ENCODE measurements at regions not wholly inside any gene's neighbourhood (a gene's known extent, or its start where the extent isn't known, plus 50 kb on each side); places are given as distances from the start of the nearest gene placed in this dataset.
"Not testable (repeated sequence)": the region's sequence is repeated elsewhere in the genome, so short reads cannot be mapped to it uniquely, and the experiment has no call there.

DNA sequence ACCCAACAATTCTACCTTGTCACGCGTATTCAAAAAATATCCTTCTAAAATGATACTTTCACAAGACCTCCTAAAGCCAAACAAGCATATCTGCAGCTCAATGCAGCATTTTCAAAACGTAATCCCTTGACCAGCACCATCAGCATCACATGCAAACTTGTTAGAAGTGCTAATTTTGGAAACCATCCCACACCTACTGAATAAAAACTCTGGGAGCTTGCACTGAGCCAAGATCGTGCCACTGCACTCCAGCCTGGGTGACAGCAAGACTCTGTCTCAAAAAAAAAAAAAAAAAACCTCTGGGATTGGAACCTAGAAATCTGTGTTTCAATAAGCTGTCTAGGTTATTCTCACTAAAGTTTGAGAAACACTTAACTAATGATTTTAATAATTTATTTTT lies 223.3 kb upstream of the CCDC54 start:
- no peak overlapping the region for H3K27ac Mint-ChIP-seq
- ChIA-PET POLR2A (no interaction called here), CTCF (no interaction called here)

GRCh38 chr3:107172411-107172810 lies 204.8 kb upstream of the CCDC54 start:
- ChIA-PET CTCF (no interaction called here), POLR2A (no interaction called here)
- peaks cover 3% of the 10 kb centered on the region for H3K27me3 Mint-ChIP-seq
- H3K4me3 Mint-ChIP-seq = no peak overlapping the region
- H3K27ac Mint-ChIP-seq = no peak overlapping the region
- H3K4me1 Mint-ChIP-seq = no peaks in the 10 kb centered on the region
- no peak for DNase-seq
- peaks cover 2% of the 10 kb centered on the region for H3K9me3 Mint-ChIP-seq
- no peaks in the 10 kb centered on the region for H3K36me3 Mint-ChIP-seq (ENCODE audit: low read depth)

More for the DNA sequence above, 223.3 kb upstream of the CCDC54 start:
- H3K36me3 Mint-ChIP-seq (ENCODE audit: low read depth) = no peaks in the 10 kb centered on the region
- DNase-seq = no peak
- H3K4me3 Mint-ChIP-seq = no peak overlapping the region
- no peaks in the 10 kb centered on the region for H3K4me1 Mint-ChIP-seq
- peaks cover 12% of the 10 kb centered on the region for H3K9me3 Mint-ChIP-seq
- H3K27me3 Mint-ChIP-seq = no peaks in the 10 kb centered on the region

DNA sequence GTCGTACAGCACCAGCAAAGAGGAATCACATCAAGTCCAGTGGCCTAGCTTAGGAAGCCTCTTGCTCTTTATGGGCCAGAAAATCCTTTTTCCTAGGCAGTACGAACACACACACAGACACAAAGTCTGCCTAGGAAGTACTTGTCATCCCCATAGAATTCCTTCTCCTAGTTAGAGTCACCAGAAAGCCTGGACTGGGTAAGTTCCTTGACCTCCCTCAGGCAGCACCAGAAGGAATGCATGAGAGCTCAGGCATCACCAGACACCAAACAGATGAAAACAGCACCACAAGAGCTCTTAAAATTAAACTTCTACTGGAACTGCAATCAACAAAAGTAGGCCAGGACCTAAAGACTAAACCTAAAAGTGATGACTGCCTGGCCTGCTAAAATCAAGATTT lies 192.9 kb upstream of the CCDC54 start:
- no peaks in the 10 kb centered on the region for H3K36me3 Mint-ChIP-seq (ENCODE audit: low read depth)
- CTCF ChIA-PET = no interaction called here
- no peak overlapping the region for H3K27ac Mint-ChIP-seq
- no peak overlapping the region for H3K4me3 Mint-ChIP-seq
- H3K27me3 Mint-ChIP-seq = peaks cover 2% of the 10 kb centered on the region
- POLR2A ChIA-PET = no interaction called here
- no peak for DNase-seq
- H3K9me3 Mint-ChIP-seq = no peaks in the 10 kb centered on the region
- H3K4me1 Mint-ChIP-seq = no peaks in the 10 kb centered on the region

GRCh38 chr3:107188262-107188661 lies 189.0 kb upstream of the CCDC54 start:
- POLR2A ChIA-PET = no interaction called here
- Mint-ChIP-seq H3K27me3 (peaks cover 2% of the 10 kb centered on the region), H3K4me3 (no peak overlapping the region), H3K9me3 (no peaks in the 10 kb centered on the region), H3K27ac (no peak overlapping the region), H3K36me3 (ENCODE audit: low read depth) (no peaks in the 10 kb centered on the region), H3K4me1 (no peaks in the 10 kb centered on the region)
- DNase-seq = no peak
- CTCF ChIA-PET = no interaction called here

- Mint-ChIP-seq H3K27me3 (peaks cover 2% of the 10 kb centered on the region), H3K4me3 (no peak overlapping the region), H3K9me3 (no peaks in the 10 kb centered on the region), H3K27ac (no peak overlapping the region), H3K36me3 (ENCODE audit: low read depth) (no peaks in the 10 kb centered on the region), H3K4me1 (no peaks in the 10 kb centered on the region)
- DNase-seq = no peak
- POLR2A ChIA-PET = no interaction called here
- CTCF ChIA-PET = no interaction called here
Measured at GRCh38 chr3:107189158-107189791, 188.0 kb upstream of the CCDC54 start.

GRCh38 chr3:107193116-107193515 lies 184.1 kb upstream of the CCDC54 start:
- no peak for DNase-seq
- Mint-ChIP-seq H3K4me1 (no peaks in the 10 kb centered on the region), H3K36me3 (ENCODE audit: low read depth) (no peaks in the 10 kb centered on the region), H3K9me3 (no peaks in the 10 kb centered on the region), H3K27ac (no peak overlapping the region), H3K27me3 (peaks cover 14% of the 10 kb centered on the region), H3K4me3 (no peak overlapping the region)
- POLR2A ChIA-PET = no interaction called here
- CTCF ChIA-PET = interaction anchor here (0.7 kb wide), 1 partner anchor 236 kb away, joined by 3 read pairs; no protein-coding TSS in a partner anchor

DNA sequence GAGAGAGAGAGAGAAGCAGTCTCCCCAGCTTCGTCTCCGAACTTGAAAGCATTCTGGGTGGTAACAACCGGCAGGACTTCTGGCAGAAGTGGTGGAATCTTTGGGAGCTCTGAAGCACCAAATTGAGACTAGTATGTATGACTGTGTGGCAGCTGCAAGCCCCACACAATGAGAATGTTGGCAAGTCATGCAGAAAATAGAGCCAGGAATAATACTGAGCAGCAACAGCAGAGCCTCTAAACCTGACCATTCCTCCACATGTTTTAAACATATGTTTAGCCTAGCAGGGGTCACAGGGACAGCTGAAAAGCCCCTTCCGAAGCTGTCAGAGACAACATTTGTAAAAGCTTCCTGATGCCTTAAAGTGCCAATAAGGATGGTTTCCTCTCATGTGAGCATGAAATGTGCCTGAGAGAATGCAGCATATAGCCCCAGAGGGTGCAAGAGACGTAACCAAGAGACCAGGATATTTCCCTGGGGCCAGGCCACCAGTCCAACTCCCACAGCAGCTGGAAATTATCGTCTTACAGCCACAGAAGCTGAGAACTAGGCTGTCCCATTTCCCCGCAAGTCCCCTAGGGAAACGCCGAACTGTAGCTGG lies 178.6 kb upstream of the CCDC54 start:
- Mint-ChIP-seq H3K4me1 (no peaks in the 10 kb centered on the region), H3K9me3 (no peaks in the 10 kb centered on the region), H3K36me3 (ENCODE audit: low read depth) (no peaks in the 10 kb centered on the region), H3K4me3 (no peak overlapping the region), H3K27me3 (peaks cover 23% of the 10 kb centered on the region), H3K27ac (no peak overlapping the region)
- ChIA-PET CTCF (interaction anchor here (1.1 kb wide), 1 partner anchor 12 kb away, joined by 3 read pairs; no protein-coding TSS in a partner anchor), POLR2A (no interaction called here)
- DNase-seq = no peak

GRCh38 chr3:107201146-107201545 lies 176.1 kb upstream of the CCDC54 start:
- Mint-ChIP-seq H3K4me3 (no peak overlapping the region), H3K27ac (no peak overlapping the region), H3K9me3 (no peaks in the 10 kb centered on the region), H3K27me3 (peaks cover 14% of the 10 kb centered on the region), H3K36me3 (ENCODE audit: low read depth) (no peaks in the 10 kb centered on the region), H3K4me1 (no peaks in the 10 kb centered on the region)
- CTCF ChIA-PET = no interaction called here
- POLR2A ChIA-PET = no interaction called here
- DNase-seq = no peak

- peaks cover 18% of the 10 kb centered on the region for H3K27me3 Mint-ChIP-seq
- H3K4me3 Mint-ChIP-seq; H3K36me3 Mint-ChIP-seq (ENCODE audit: low read depth); POLR2A ChIA-PET; DNase-seq; H3K4me1 Mint-ChIP-seq; H3K9me3 Mint-ChIP-seq; CTCF ChIA-PET; H3K27ac Mint-ChIP-seq: not testable (repeated sequence)
Measured at GRCh38 chr3:107202885-107203284, 174.4 kb upstream of the CCDC54 start.

GRCh38 chr3:107204121-107204520 lies 173.1 kb upstream of the CCDC54 start:
- peaks cover 22% of the 10 kb centered on the region for H3K27me3 Mint-ChIP-seq
- ChIA-PET POLR2A (no interaction called here), CTCF (no interaction called here)
- no peaks in the 10 kb centered on the region for H3K4me1 Mint-ChIP-seq
- no peak overlapping the region for H3K4me3 Mint-ChIP-seq
- H3K36me3 Mint-ChIP-seq (ENCODE audit: low read depth) = no peaks in the 10 kb centered on the region
- H3K9me3 Mint-ChIP-seq = no peaks in the 10 kb centered on the region
- no peak overlapping the region for H3K27ac Mint-ChIP-seq
- DNase-seq = no peak

GRCh38 chr3:107205358-107205757 lies 171.9 kb upstream of the CCDC54 start:
- Mint-ChIP-seq H3K4me1 (no peaks in the 10 kb centered on the region), H3K27me3 (peaks cover 26% of the 10 kb centered on the region), H3K36me3 (ENCODE audit: low read depth) (no peaks in the 10 kb centered on the region), H3K4me3 (no peak overlapping the region), H3K9me3 (no peaks in the 10 kb centered on the region), H3K27ac (no peak overlapping the region)
- CTCF ChIA-PET = no interaction called here
- no peak for DNase-seq
- POLR2A ChIA-PET = no interaction called here

DNA sequence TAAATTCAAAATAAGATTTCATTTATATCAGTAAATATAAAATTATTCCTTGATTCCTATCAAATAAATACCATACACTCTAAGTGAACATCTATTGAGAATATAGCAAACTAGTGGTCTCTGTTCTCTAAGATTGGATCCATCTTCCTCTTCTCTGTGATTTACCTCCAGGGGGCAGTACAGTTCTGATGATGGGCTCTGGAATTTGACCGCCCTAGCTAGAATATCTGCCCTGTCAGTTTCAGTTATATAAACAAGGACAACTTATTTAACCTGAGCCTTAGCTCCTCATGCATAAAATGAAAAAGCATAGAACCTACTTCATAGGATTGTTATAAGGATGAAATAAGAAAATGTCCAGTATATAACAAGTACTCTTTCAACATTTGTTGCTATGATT lies 171.1 kb upstream of the CCDC54 start:
- H3K4me3 Mint-ChIP-seq = no peak overlapping the region
- DNase-seq = no peak
- no peaks in the 10 kb centered on the region for H3K4me1 Mint-ChIP-seq
- CTCF ChIA-PET = interaction anchor here (1.1 kb wide), 1 partner anchor 215 kb away, joined by 4 read pairs; no protein-coding TSS in a partner anchor
- H3K9me3 Mint-ChIP-seq = no peaks in the 10 kb centered on the region
- peaks cover 25% of the 10 kb centered on the region for H3K27me3 Mint-ChIP-seq
- POLR2A ChIA-PET = no interaction called here
- H3K36me3 Mint-ChIP-seq (ENCODE audit: low read depth) = no peaks in the 10 kb centered on the region
- H3K27ac Mint-ChIP-seq = no peak overlapping the region

DNA sequence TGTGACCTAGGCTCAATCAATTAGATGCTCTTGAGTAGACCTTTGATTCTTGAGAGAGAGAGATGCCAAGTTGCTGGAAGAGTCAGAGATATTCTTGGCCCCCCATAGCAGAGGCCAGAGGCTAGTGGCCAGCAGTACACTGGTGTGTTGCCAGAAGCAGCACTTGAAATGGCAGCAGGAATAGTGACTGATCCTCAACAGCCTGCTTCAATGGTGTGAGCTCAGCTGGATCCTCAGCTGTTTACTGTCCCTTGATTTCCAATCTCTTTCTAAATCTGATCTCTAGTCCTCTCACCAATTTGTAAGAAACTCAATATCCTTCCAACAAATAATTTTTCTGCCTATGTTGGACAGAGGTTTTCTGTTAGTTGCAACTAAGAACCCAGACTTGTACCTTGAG lies 170.3 kb upstream of the CCDC54 start:
- ChIA-PET CTCF (no interaction called here), POLR2A (no interaction called here)
- Mint-ChIP-seq H3K4me3 (no peak overlapping the region), H3K36me3 (ENCODE audit: low read depth) (no peaks in the 10 kb centered on the region), H3K9me3 (no peaks in the 10 kb centered on the region), H3K27ac (no peak overlapping the region), H3K4me1 (no peaks in the 10 kb centered on the region), H3K27me3 (peaks cover 24% of the 10 kb centered on the region)
- no peak for DNase-seq

DNA sequence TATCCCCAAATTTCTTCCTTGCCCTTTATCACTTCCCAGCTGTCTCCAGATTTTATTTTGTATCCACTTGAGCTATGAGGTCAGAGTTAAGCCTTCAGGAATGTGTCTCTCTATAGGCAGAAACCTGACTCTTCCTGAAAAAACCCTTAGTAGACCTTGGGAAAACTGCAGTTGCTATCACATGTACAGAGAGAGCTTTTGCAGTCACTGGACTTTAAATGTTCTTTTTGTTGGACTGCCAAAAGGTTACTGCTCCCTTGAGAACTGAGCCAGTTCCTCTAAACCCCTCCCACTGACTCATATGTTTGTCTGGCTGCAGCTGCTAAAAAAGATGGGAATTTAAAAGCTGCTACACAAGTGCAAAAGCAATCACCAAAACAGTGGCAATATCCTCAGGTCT lies 169.1 kb upstream of the CCDC54 start:
- no peaks in the 10 kb centered on the region for H3K9me3 Mint-ChIP-seq
- H3K36me3 Mint-ChIP-seq (ENCODE audit: low read depth) = no peaks in the 10 kb centered on the region
- no peak overlapping the region for H3K4me3 Mint-ChIP-seq
- POLR2A ChIA-PET = no interaction called here
- H3K27ac Mint-ChIP-seq = no peak overlapping the region
- peaks cover 24% of the 10 kb centered on the region for H3K27me3 Mint-ChIP-seq
- DNase-seq = no peak
- peaks cover 9% of the 10 kb centered on the region for H3K4me1 Mint-ChIP-seq
- CTCF ChIA-PET = no interaction called here

Data from activated CD4-positive, alpha-beta memory T cell treated with anti-CD3 and anti-CD28 coated beads, Interleukin-2, amount 10 ng/mL, durations not matched to agents 7 days and 5 days (primary cell).